ENCODE measurements at regions not wholly inside any gene's neighbourhood (a gene's known extent, or its start where the extent isn't known, plus 50 kb on each side); places are given as distances from the start of the nearest gene placed in this dataset.

DNA sequence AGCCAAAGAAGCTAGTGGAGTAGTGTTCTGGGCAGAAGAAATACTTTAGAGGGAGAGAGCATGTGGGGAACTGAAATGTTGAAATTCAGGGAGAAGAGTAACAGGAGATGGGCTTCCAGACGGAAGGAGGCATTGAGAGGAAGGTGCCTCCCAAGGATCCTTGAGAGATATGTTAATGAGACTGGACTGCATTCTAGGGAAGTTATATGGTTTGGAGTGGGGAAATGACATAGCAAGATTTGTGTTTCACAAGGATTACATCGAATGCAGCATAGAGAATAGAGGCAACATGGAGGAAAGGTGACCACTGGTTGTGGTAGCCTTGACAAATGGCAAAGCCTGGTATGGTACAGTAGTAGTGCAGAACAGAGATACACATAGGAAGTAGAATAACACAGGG is 160.5 kb upstream of the HMCN1 start:
- no peak for TF ChIP-seq CTCF (IDR thresholded peaks at IDR 0.05; ENCODE audit: insufficient read depth, low read length, poor library complexity, severe bottlenecking)
- no peak for TF ChIP-seq EZH2phosphoT487 (conservative IDR thresholded peaks at IDR 0.05; ENCODE audit: low read length)

Measured in SU-DHL-6 (cell line).